HUES6 (cell line): ENCODE measurements at regions not wholly inside any gene's neighbourhood (a gene's known extent, or its start where the extent isn't known, plus 50 kb on each side); places are given as distances from the start of the nearest gene placed in this dataset.

Source experiments
- H3K27ac ChIP-seq: 2 replicates; pipeline ENCODE4 v1.7.0; 2013; ENCODE audit warnings: low read depth, mild to moderate bottlenecking, low read length, inconsistent platforms
- H3K27me3 ChIP-seq: 2 replicates; pipeline ENCODE4 v1.6.1; 2013; ENCODE audit warnings: low read length; ENCODE audit not compliant: control insufficient read depth, insufficient read depth
- H3K36me3 ChIP-seq: 2 replicates; pipeline ENCODE4 v1.6.1; 2013; ENCODE audit warnings: low read length; ENCODE audit not compliant: control insufficient read depth, insufficient read depth
- H3K4me1 ChIP-seq: 2 replicates; pipeline ENCODE4 v1.6.1; 2013; ENCODE audit warnings: low read length; ENCODE audit not compliant: control insufficient read depth, insufficient read depth
- H3K4me3 ChIP-seq: 2 replicates; pipeline ENCODE4 v1.5.1; 2013; ENCODE audit warnings: low read depth, low read length
- H3K9ac ChIP-seq: one replicate; pipeline ENCODE4 v1.6.1; 2013; ENCODE audit warnings: mild to moderate bottlenecking, low read length
- H3K9me3 ChIP-seq: 2 replicates; pipeline ENCODE4 v1.6.1; 2013; ENCODE audit warnings: low read depth, low read length; ENCODE audit not compliant: control insufficient read depth, insufficient read depth

DNA sequence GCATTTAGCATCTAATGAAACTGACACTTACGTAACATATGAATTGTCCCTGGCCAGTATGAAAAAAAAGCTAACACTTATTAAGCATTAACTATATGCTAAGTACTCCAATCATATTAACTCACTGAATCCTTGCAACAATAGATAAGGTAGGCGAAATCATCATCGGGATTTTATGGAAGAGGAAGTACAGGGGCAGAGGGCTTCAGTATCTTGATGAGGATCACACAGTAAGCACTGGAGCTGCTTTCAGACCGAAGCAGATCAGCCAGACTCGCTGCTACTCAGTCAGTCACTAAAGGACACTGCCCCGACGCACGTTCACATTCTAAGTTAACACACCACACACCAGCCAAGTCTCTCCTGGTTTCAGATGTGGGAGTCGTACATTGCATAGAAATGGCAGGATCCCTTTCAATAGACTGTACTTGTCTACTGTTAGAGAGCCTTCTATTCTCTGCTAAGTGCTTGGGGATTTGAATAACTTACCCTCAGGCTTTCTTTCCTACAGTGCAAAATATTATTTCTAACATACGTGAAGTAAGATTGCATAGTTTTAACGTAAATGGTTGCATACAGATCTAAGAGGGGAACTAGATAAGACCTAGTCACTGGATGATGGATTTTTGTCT is 540.2 kb upstream of the TENM3 start:
- no peaks in the 10 kb centered on the region for H3K27me3 ChIP-seq
- no peaks in the 10 kb centered on the region for H3K4me1 ChIP-seq
- H3K9me3 ChIP-seq, result no peaks in the 10 kb centered on the region
- H3K9ac ChIP-seq, result no peak overlapping the region
- H3K27ac ChIP-seq, result no peak overlapping the region
- H3K4me3 ChIP-seq, result no peak overlapping the region
- no peaks in the 10 kb centered on the region for H3K36me3 ChIP-seq

DNA sequence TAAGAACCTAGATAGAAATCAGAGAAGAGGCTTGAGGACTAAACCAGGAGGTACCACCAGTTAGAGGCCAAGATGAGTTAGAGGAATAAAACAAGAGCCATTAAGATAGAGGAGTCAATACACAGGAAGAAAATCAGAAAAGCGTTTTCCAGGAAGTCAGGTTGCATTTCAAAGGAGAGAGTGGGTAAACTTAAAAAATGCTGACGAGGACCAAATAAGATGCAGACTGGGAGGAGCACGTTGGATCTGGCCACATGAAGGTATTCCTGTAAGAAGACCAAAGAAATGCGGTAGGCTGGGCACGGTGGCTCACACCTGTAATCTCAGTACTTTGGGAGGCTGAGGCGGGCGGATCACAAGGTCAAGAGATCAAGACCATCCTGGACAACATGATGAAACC is 533.1 kb upstream of the TENM3 start:
- Histone ChIP-seq H3K9ac (no peak overlapping the region), H3K27ac (no peak overlapping the region), H3K9me3 (no peaks in the 10 kb centered on the region), H3K4me1 (no peaks in the 10 kb centered on the region), H3K27me3 (no peaks in the 10 kb centered on the region), H3K4me3 (no peak overlapping the region), H3K36me3 (no peaks in the 10 kb centered on the region)

DNA sequence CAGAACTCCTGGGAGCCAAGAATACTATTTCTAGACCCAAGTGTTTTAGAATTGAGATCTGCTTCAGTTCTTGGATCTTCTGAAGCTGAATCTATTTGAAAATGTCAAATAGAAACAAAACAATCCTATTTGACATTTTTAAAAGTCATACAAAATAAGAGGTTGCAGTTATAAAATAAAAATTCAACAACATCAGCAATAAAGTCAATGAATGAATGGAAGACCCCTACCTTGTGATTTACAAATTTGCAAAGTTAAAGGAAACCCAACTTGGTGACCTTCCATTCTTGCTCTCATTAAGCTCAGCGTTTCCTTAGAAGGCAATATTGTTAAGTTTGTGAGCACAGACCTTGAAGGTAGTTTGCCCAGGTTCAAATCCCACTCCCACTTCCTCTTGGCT is 531.8 kb upstream of the TENM3 start:
- H3K36me3 ChIP-seq, result no peaks in the 10 kb centered on the region
- H3K9ac ChIP-seq, result no peak overlapping the region
- no peaks in the 10 kb centered on the region for H3K27me3 ChIP-seq

DNA sequence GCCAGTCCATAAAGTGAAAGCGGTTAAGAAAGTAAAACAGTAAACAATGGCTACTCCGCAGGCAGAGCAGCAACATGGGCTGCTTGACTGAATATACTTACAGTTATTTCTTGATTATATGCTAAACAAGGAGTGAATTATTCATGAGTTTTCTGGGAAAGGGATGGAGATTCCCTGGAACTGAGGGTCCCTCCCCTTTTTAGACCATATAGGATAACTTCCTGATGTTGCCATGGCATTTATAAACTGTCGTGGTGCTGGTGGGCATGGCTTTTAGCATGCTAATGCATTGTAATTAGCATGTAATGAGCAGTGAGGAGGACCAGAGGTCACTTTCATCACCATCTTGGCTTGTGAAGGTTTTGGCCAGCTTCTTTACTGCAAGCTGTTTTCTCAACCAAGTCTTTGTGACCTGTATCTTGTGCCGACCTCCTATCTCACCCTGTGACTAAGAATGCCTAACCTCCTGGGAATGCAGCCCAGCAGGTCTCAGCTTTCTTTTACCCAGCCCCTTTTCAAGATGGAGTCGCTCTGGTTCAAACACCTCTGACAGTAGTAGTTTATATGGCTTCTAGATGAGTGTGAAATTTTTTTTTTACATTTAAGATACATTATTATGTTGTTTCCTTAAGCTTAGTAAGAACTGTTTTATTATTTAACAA is 514.8 kb upstream of the TENM3 start:
- peaks cover 3% of the 10 kb centered on the region; the same call in 1 of the 2 replicates for H3K4me1 ChIP-seq
- H3K9me3 ChIP-seq, result peaks cover 8% of the 10 kb centered on the region
- no peaks in the 10 kb centered on the region for H3K27me3 ChIP-seq
- H3K27ac ChIP-seq, result no peak overlapping the region
- H3K4me3 ChIP-seq, result no peak overlapping the region
- H3K36me3 ChIP-seq, result no peaks in the 10 kb centered on the region
- no peak overlapping the region for H3K9ac ChIP-seq

More for the DNA sequence above, 531.8 kb upstream of the TENM3 start:
- Histone ChIP-seq H3K27ac (no peak overlapping the region), H3K4me3 (no peak overlapping the region), H3K9me3 (no peaks in the 10 kb centered on the region), H3K4me1 (no peaks in the 10 kb centered on the region)

DNA sequence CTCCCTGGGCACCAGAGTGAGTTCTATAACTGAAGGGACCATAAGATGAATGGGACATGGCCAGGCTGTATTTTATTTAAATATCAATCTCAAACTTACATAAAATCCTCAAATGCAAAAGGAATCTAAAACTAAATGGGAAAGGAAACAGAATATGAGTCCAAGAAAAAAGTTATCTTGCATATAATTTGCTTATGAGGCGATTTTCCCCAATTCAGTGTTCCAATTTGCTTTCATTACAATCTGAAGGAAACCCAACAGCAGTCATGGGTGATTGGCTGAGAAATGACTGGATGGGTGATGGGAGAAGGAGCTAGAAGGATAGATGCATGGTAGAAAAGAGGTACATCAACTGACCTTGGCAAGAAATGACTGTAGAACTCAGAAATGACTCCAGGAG is 511.3 kb upstream of the TENM3 start:
- Histone ChIP-seq H3K9ac (no peak overlapping the region), H3K4me1 (peaks cover 3% of the 10 kb centered on the region; the same call in 1 of the 2 replicates), H3K36me3 (no peaks in the 10 kb centered on the region)

DNA sequence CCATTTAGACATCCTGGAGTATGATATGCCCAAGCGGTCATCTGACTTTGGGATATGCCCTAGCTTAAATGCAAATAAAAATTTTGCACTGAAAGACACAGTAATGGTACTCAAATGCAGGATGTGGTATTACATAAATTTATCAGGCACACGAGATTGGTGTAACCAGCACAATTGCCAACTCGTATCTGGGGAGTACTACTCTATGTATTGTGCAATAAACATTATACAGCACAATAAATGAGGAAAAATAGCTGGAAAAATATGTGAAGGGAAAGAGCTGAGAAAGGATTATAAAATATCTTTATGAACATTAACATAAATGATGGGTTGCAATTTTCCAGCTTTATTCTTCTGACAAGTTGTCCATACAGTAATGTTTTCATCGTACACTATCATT is 505.5 kb upstream of the TENM3 start:
- Histone ChIP-seq H3K9me3 (no peaks in the 10 kb centered on the region), H3K27me3 (no peaks in the 10 kb centered on the region), H3K4me3 (no peak overlapping the region), H3K9ac (no peak overlapping the region), H3K27ac (no peak overlapping the region), H3K4me1 (no peaks in the 10 kb centered on the region; the same call in 1 of the 2 replicates), H3K36me3 (no peaks in the 10 kb centered on the region)

More for the DNA sequence above, 511.3 kb upstream of the TENM3 start:
- Histone ChIP-seq H3K4me3 (no peak overlapping the region), H3K9me3 (no peaks in the 10 kb centered on the region), H3K27ac (no peak overlapping the region), H3K27me3 (no peaks in the 10 kb centered on the region)

DNA sequence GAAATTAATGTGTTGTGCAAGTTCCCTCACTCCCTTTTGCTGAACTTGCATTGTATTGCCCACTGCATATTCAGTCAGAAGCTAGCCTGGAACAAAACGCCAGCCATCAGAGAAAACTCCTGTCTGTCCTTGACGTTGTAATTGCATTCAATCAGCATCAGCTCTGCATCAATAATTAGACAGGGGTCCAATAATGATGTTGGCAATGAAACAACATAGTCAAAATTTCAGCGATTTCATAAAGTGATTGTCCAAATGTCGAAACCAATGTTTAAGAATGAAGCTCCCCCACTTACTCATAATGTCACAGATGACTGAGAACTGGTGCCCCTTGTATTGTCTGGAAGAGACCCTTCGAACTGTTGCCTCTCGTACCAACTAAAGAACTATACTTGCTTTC is 504.2 kb upstream of the TENM3 start:
- Histone ChIP-seq H3K4me3 (no peak overlapping the region), H3K9ac (no peak overlapping the region), H3K36me3 (no peaks in the 10 kb centered on the region)

DNA sequence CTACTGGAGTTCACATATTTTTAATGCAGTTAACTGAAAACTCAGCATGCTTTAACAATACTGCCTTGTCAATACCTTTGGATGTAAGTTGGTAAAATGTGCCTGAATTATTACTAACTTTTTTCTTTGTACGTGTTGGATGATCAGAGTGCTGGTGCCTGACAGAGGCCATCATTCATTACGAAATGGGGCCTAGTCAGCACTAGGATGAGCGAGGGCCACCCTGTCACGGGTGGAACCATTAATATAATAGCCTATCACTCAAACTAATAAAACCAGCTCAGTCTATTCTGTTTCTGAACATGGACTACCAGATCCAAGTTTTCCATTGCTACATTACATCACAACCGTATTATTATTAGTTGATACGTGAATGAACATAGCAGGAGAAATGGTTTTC is 501.7 kb upstream of the TENM3 start:
- Histone ChIP-seq H3K36me3 (no peaks in the 10 kb centered on the region), H3K27me3 (no peaks in the 10 kb centered on the region), H3K27ac (no peak overlapping the region), H3K4me1 (no peaks in the 10 kb centered on the region; the same call in 1 of the 2 replicates), H3K9me3 (no peaks in the 10 kb centered on the region), H3K9ac (no peak overlapping the region), H3K4me3 (no peak overlapping the region)

More for the DNA sequence above, 504.2 kb upstream of the TENM3 start:
- H3K9me3 ChIP-seq, result no peaks in the 10 kb centered on the region
- no peak overlapping the region for H3K27ac ChIP-seq
- H3K4me1 ChIP-seq, result no peaks in the 10 kb centered on the region; the same call in 1 of the 2 replicates
- H3K27me3 ChIP-seq, result no peaks in the 10 kb centered on the region

DNA sequence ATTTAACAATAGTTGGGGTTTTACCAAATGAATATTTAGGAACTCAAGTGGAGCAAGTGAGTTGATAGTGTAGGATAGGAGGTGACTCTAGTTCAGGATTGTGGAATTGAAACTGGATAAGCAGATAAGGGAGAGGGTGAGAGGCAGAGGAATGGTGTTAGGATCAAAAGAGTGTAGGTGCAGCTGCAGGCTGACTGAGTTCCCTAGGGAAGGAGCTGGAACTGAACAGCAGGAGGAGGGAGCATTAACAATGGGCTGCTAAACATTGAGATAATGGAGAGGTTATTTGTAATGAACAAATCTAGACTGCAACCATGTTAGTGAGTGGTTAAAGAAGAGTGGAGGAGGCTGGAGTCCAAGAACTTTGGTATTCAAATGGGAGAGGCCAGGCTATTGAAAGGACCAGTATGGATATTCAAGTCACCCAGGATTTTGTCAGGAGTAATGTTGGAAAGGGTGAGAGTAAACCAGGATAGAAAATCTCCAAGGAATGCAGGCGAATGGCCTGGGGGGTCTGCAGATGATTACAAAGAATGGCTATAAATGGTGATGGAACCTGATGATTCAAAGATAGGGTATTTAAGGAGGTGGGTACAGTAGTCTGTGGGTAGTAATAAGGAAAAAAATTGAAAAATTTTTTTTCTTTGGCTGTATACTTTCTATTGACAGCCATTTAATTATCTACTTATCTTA is 497.1 kb upstream of the TENM3 start:
- Histone ChIP-seq H3K9me3 (no peaks in the 10 kb centered on the region), H3K27me3 (no peaks in the 10 kb centered on the region), H3K4me1 (no peaks in the 10 kb centered on the region), H3K4me3 (no peak overlapping the region), H3K27ac (no peak overlapping the region), H3K9ac (no peak overlapping the region), H3K36me3 (no peaks in the 10 kb centered on the region)

DNA sequence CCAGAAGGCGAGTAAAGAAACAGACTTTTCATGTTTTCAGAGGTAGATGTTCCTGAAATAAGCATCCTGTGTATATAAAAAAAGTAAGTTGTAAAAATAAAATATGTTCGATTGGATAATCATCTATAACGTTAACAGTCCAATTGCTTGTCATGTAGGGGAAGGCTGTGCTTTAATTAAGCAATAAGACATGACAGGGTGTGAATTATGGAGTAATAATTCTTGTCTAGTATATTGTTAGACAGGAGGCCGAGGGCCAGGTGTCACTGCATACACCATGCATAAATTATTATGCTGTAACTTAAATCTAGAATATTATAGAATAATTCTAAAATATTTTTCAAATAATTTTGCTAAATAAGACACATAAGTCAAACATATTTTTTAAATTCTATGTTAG is 494.6 kb upstream of the TENM3 start:
- Histone ChIP-seq H3K36me3 (no peaks in the 10 kb centered on the region), H3K9me3 (no peaks in the 10 kb centered on the region), H3K9ac (no peak overlapping the region), H3K4me1 (no peaks in the 10 kb centered on the region), H3K27ac (no peak overlapping the region), H3K4me3 (no peak overlapping the region), H3K27me3 (no peaks in the 10 kb centered on the region)

DNA sequence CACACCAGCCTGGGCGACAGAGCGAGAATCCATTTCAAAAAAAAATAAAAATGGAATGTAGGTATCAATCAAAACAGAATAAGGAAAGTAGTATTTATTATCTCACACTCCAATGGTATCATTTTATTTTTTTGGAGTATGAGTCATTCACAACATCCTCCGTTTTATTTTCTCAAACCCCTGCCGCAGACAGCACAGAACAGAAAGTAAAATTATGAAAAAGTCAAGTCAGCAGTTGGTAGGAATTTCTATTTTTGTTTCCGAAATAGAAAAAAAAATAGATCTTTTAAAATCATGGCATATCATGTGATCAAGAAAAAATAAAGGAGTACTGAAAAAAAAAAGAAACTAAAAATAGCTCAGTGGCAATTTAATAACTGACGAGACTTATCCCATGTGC is 490.7 kb upstream of the TENM3 start:
- H3K36me3 ChIP-seq, result no peaks in the 10 kb centered on the region
- no peak overlapping the region for H3K4me3 ChIP-seq
- no peak overlapping the region for H3K9ac ChIP-seq
- H3K27ac ChIP-seq, result no peak overlapping the region
- H3K4me1 ChIP-seq, result peaks cover 6% of the 10 kb centered on the region
- no peaks in the 10 kb centered on the region for H3K27me3 ChIP-seq
- no peaks in the 10 kb centered on the region for H3K9me3 ChIP-seq
